ENCODE measurements at regions not wholly inside any gene's neighbourhood (a gene's known extent, or its start where the extent isn't known, plus 50 kb on each side); places are given as distances from the start of the nearest gene placed in this dataset.

DNA sequence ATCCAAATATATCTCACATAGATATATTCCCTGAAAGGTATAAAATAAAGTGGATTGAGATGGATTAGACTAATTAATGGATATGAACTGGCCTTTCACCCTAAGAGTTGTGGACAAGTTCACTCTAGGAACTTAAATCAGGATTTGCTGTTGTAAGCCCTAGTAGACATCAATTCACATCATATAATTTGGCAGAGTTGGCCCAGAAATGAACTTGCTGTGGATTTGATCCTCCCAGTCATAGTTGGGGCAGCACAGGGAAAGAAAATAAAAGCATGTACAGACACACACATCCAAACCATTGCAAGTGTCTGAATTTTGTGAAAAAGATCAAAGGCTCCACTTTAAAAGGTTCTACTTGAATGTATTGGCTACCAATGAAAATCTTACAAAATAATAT, 734.7 kb upstream of the NR2F2 start:
- TF ChIP-seq TAF1 (IDR thresholded peaks at IDR 0.05; ENCODE audit: borderline replicate concordance, insufficient read depth, low read length), result no peak
- TF ChIP-seq POLR2AphosphoS5 (IDR thresholded peaks at IDR 0.05; ENCODE audit: low read depth, low read length), result no peak
- no peak for TF ChIP-seq SIN3A (IDR thresholded peaks at IDR 0.05; ENCODE audit: borderline replicate concordance, insufficient read depth, low read length)
- TF ChIP-seq, protein P1, sequence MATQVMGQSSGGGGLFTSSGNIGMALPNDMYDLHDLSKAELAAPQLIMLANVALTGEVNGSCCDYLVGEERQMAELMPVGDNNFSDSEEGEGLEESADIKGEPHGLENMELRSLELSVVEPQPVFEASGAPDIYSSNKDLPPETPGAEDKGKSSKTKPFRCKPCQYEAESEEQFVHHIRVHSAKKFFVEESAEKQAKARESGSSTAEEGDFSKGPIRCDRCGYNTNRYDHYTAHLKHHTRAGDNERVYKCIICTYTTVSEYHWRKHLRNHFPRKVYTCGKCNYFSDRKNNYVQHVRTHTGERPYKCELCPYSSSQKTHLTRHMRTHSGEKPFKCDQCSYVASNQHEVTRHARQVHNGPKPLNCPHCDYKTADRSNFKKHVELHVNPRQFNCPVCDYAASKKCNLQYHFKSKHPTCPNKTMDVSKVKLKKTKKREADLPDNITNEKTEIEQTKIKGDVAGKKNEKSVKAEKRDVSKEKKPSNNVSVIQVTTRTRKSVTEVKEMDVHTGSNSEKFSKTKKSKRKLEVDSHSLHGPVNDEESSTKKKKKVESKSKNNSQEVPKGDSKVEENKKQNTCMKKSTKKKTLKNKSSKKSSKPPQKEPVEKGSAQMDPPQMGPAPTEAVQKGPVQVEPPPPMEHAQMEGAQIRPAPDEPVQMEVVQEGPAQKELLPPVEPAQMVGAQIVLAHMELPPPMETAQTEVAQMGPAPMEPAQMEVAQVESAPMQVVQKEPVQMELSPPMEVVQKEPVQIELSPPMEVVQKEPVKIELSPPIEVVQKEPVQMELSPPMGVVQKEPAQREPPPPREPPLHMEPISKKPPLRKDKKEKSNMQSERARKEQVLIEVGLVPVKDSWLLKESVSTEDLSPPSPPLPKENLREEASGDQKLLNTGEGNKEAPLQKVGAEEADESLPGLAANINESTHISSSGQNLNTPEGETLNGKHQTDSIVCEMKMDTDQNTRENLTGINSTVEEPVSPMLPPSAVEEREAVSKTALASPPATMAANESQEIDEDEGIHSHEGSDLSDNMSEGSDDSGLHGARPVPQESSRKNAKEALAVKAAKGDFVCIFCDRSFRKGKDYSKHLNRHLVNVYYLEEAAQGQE (IDR thresholded peaks at IDR 0.05; ENCODE audit: insufficient read depth in 1 of 2, low read depth in 2 of 2, low read length in 2 of 2), result no peak

Measured in PFSK-1 (cell line).